WTC11 (cell line): ENCODE measurements at regions not wholly inside any gene's neighbourhood (a gene's known extent, or its start where the extent isn't known, plus 50 kb on each side); places are given as distances from the start of the nearest gene placed in this dataset.

ENCODE experiments used
- ATAC-seq: fragments of 200-7000 bp; cut with Tn5 transposase; 2 replicates; pipeline ENCODE4 v1.10.0; 2021; ENCODE audit warnings: mild to moderate bottlenecking, moderate library complexity
- CTCF ChIA-PET: fragments of 300-600 bp; sonication (Branson Sonifier 250); formaldehyde crosslinking; loops from one replicate; lab custom pipeline; 2021; ENCODE audit warnings: antibody characterized with exemption; lab: Charles Lee
- POLR2A ChIA-PET: fragments of 350-600 bp; sonication (Branson Sonifier 250); formaldehyde crosslinking; loops from one replicate; lab custom pipeline; 2021; ENCODE audit warnings: antibody characterized with exemption; lab: Charles Lee
- DNase-seq: peaks from one replicate; pipeline ENCODE4 v3.0.0; 2021; ENCODE audit warnings: low spot score
- H3K27ac Mint-ChIP-seq: 2 replicates; pipeline ENCODE4 v1.8.0; 2021; ENCODE audit warnings: mixed read lengths
- H3K27me3 Mint-ChIP-seq: 2 replicates; pipeline ENCODE4 v1.8.0; 2021; ENCODE audit warnings: low read depth, mild to moderate bottlenecking, moderate library complexity, mixed read lengths
- H3K36me3 Mint-ChIP-seq: 2 replicates; pipeline ENCODE4 v1.8.0; 2021; ENCODE audit warnings: mixed read lengths
- H3K4me1 Mint-ChIP-seq: 2 replicates; pipeline ENCODE4 v1.8.0; 2022; ENCODE audit warnings: mixed read lengths
- H3K4me3 Mint-ChIP-seq: 2 replicates; pipeline ENCODE4 v1.8.0; 2021; ENCODE audit warnings: mild to moderate bottlenecking, moderate library complexity, mixed read lengths
- H3K9me3 Mint-ChIP-seq: 2 replicates; pipeline ENCODE4 v1.8.0; 2021; ENCODE audit warnings: mixed read lengths
- CDX4 ChIP-seq: fragments of 250-450 bp; sonication (Bioruptor Pico); IDR thresholded peaks from 2 replicates; pipeline ENCODE4 v1.9.0; 2021; ENCODE audit warnings: moderate library complexity, mild to moderate bottlenecking, inconsistent platforms, borderline replicate concordance
- CTCF ChIP-seq: fragments of 200-600 bp; IDR thresholded peaks from 2 replicates; pipeline ENCODE4 v1.8.0; 2022; ENCODE audit warnings: antibody characterized with exemption
- E2F1 ChIP-seq: sonication (generic); formaldehyde crosslinking; IDR thresholded peaks from 2 replicates; pipeline ENCODE4 v1.8.0; 2022; ENCODE audit warnings: mild to moderate bottlenecking, missing genetic modification reagents
- ESRRA ChIP-seq: sonication (generic); formaldehyde crosslinking; IDR thresholded peaks from 2 replicates; pipeline ENCODE4 v1.8.1; 2022; ENCODE audit warnings: mild to moderate bottlenecking, missing genetic modification reagents, borderline replicate concordance
- FOXP4 ChIP-seq: sonication (generic); formaldehyde crosslinking; IDR thresholded peaks from 2 replicates; pipeline ENCODE4 v1.8.0; 2022; ENCODE audit warnings: mild to moderate bottlenecking, missing genetic modification reagents
- IRF2 ChIP-seq: sonication (generic); formaldehyde crosslinking; IDR thresholded peaks from 2 replicates; pipeline ENCODE4 v1.8.0; 2022; ENCODE audit warnings: low read depth, missing genetic modification reagents, borderline replicate concordance
- JUN ChIP-seq: sonication (generic); formaldehyde crosslinking; IDR thresholded peaks from 2 replicates; pipeline ENCODE4 v1.8.0; 2023; ENCODE audit warnings: mild to moderate bottlenecking, missing genetic modification reagents
- NR2C2 ChIP-seq: sonication (generic); formaldehyde crosslinking; IDR thresholded peaks from 2 replicates; pipeline ENCODE4 v1.8.0; 2022; ENCODE audit warnings: mild to moderate bottlenecking, missing genetic modification reagents
- TP53 ChIP-seq: sonication (generic); formaldehyde crosslinking; IDR thresholded peaks from 2 replicates; pipeline ENCODE4 v1.8.1; 2023; ENCODE audit warnings: mild to moderate bottlenecking, missing genetic modification reagents
- ZBTB43 ChIP-seq: sonication (generic); formaldehyde crosslinking; IDR thresholded peaks from 2 replicates; pipeline ENCODE4 v1.8.1; 2023; ENCODE audit warnings: mild to moderate bottlenecking, missing genetic modification reagents
- ZNF121 ChIP-seq: sonication (generic); formaldehyde crosslinking; IDR thresholded peaks from 2 replicates; pipeline ENCODE4 v1.8.0; 2023; ENCODE audit warnings: missing genetic modification reagents
- ZNF219 ChIP-seq: sonication (generic); formaldehyde crosslinking; IDR thresholded peaks from 2 replicates; pipeline ENCODE4 v1.8.0; 2023; ENCODE audit warnings: missing genetic modification reagents, mild to moderate bottlenecking, borderline replicate concordance
- ZNF263 ChIP-seq: sonication (generic); formaldehyde crosslinking; IDR thresholded peaks from 2 replicates; pipeline ENCODE4 v1.8.1; 2022; ENCODE audit warnings: low read depth, mild to moderate bottlenecking, moderate library complexity, missing genetic modification reagents
- ZNF281 ChIP-seq: sonication (generic); formaldehyde crosslinking; IDR thresholded peaks from 2 replicates; pipeline ENCODE4 v1.8.0; 2023; ENCODE audit warnings: mild to moderate bottlenecking, missing genetic modification reagents
- ZNF317 ChIP-seq: sonication (generic); formaldehyde crosslinking; IDR thresholded peaks from 2 replicates; pipeline ENCODE4 v1.8.1; 2023; ENCODE audit warnings: low read depth, mild to moderate bottlenecking, moderate library complexity, missing genetic modification reagents, borderline replicate concordance
- ZNF423 ChIP-seq: fragments of 250-450 bp; sonication (Bioruptor Pico); IDR thresholded peaks from 2 replicates; pipeline ENCODE4 v2.1.2; 2022; ENCODE audit warnings: mild to moderate bottlenecking, moderate library complexity
- ZNF512 ChIP-seq: sonication (generic); formaldehyde crosslinking; IDR thresholded peaks from 2 replicates; pipeline ENCODE4 v1.8.1; 2022; ENCODE audit warnings: missing genetic modification reagents, borderline replicate concordance
- ZNF671 ChIP-seq: fragments of 250-450 bp; sonication (Bioruptor Pico); IDR thresholded peaks from 2 replicates; pipeline ENCODE4 v1.8.0; 2021; ENCODE audit warnings: mild to moderate bottlenecking

GRCh38 chr4:19698961-19699360, 552.7 kb upstream of the SLIT2 start:
- no peak overlapping the region for H3K4me3 Mint-ChIP-seq
- no peak for ATAC-seq
- no peaks in the 10 kb centered on the region for H3K27me3 Mint-ChIP-seq
- no peak overlapping the region for H3K27ac Mint-ChIP-seq
- no peaks in the 10 kb centered on the region for H3K36me3 Mint-ChIP-seq
- peaks cover 10% of the 10 kb centered on the region for H3K4me1 Mint-ChIP-seq
- TF ChIP-seq ZNF317 (CRISPR knock-in tag), result no peak
- TF ChIP-seq ZNF423 (CRISPR knock-in tag), result no peak
- TF ChIP-seq ZNF512 (CRISPR knock-in tag), result no peak
- TF ChIP-seq FOXP4, result no peak
- TF ChIP-seq NR2C2 (CRISPR knock-in tag), result no peak
- no peak for TF ChIP-seq ZNF219 (CRISPR knock-in tag)
- no peak for TF ChIP-seq ZNF671 (CRISPR knock-in tag)
- no peak for TF ChIP-seq IRF2 (CRISPR knock-in tag)
- no peak for TF ChIP-seq ZNF121
- TF ChIP-seq ZNF281 (CRISPR knock-in tag), result no peak
- no peak for TF ChIP-seq CTCF
- no peak for TF ChIP-seq TP53 (CRISPR knock-in tag)
- TF ChIP-seq E2F1, result no peak
- no peak for TF ChIP-seq JUN (CRISPR knock-in tag)
- TF ChIP-seq ZNF263 (CRISPR knock-in tag), result no peak
- TF ChIP-seq ZBTB43 (CRISPR knock-in tag), result no peak
- TF ChIP-seq CDX4 (CRISPR knock-in tag), result no peak
- TF ChIP-seq ESRRA, result no peak
- ChIA-PET CTCF (no interaction called here), POLR2A (no interaction called here)
- DNase-seq, result no peak
- H3K9me3 Mint-ChIP-seq, result peaks cover 13% of the 10 kb centered on the region
